Thyroid gland (tissue), 4 donors: ENCODE measurements at regions not wholly inside any gene's neighbourhood (a gene's known extent, or its start where the extent isn't known, plus 50 kb on each side); places are given as distances from the start of the nearest gene placed in this dataset.

Experiments
- DNase-seq, 2 donors: peaks; one replicate each; pipeline ENCODE4 v3.0.0-alpha.2; 2019
- H3K27ac ChIP-seq, 3 donors: fragments of 200-600 bp; sonication (generic); 1 replicate in 2 of 3; 2 replicates in 1 of 3; pipeline ENCODE4 v1.5.1; 2016 to 2019; ENCODE audit warnings: mild to moderate bottlenecking in 1 of 3, moderate library complexity in 1 of 3
- H3K27me3 ChIP-seq: fragments of 200-600 bp; sonication (generic); one replicate; pipeline ENCODE4 v1.5.1; 2019
- H3K36me3 ChIP-seq, 2 donors: fragments of 200-600 bp; sonication (generic); one replicate each; pipeline ENCODE4 v1.5.1; 2016 to 2019
- H3K4me1 ChIP-seq, 2 donors: fragments of 200-600 bp; sonication (generic); one replicate each; pipeline ENCODE4 v1.5.1; 2017 to 2019
- H3K4me3 ChIP-seq, 3 donors: fragments of 200-600 bp; sonication (generic); replicated peaks in 1 of 3; 1 replicate in 2 of 3; 2 replicates in 1 of 3; pipeline ENCODE4 v1.5.1; 2016; ENCODE audit warnings: mild to moderate bottlenecking in 1 of 3
- H3K9me3 ChIP-seq: fragments of 200-600 bp; sonication (generic); one replicate; pipeline ENCODE4 v1.5.1; 2017
- CTCF ChIP-seq, 6 experiments: fragments of 200-600 bp in 3 of 6; fragments of 450-650 bp in 3 of 6; sonication (generic) in 3 of 6; IDR thresholded peaks; one replicate each; pipeline ENCODE4 v1.5.1; 2016 to 2019; ENCODE audit warnings: antibody characterized with exemption in 6 of 6, mild to moderate bottlenecking in 2 of 6, inconsistent platforms in 1 of 6, moderate library complexity in 1 of 6
- POLR2A ChIP-seq, 2 donors: fragments of 450-650 bp; IDR thresholded peaks; one replicate each; pipeline ENCODE4 v1.6.1; 2017; ENCODE audit warnings: antibody characterized with exemption in 2 of 2, mild to moderate bottlenecking in 2 of 2, moderate library complexity in 1 of 2
- WGBS, 2 donors: methylation state at CpG; one replicate each; pipeline ENCODE4 v1.1.5; 2017; 5-methylcytosine and 5-hydroxymethylcytosine counted together
- intact Hi-C: fragments of 100-400 bp; cut with DNase I; formaldehyde crosslinking; loops from one replicate; pipeline ENCODE4 v1.15.1; 2023

DNA sequence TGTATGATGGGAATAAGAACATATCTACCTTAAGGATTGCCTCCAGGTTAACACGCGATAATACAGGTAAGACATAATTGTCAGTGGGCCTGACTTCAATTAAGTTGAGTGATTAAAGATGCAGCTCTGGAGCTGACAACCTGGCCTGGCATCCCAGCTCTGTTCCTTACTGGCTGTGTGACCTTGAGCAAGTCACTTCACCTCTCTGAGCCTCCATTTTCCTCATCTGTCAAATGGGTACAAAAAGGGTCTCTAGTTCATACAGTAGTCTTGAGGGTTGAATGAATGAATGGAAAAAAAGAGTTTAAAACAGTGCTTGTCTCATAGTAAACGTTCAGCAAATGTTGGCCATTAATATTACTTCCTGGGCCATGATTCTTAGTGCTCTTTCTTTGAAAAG lies 213.9 kb downstream of the PHETA1 start:
- WGBS, 2 donors: 87 to 88% methylated on average over 3 of the region's 3 CpGs
- no peaks in the 10 kb centered on the region for H3K9me3 ChIP-seq
- no peak for DNase-seq
- H3K4me3 ChIP-seq: no peak overlapping the region
- H3K4me1 ChIP-seq: no peaks in the 10 kb centered on the region
- H3K27me3 ChIP-seq: no peaks in the 10 kb centered on the region
- no peaks in the 10 kb centered on the region for H3K36me3 ChIP-seq
- H3K27ac ChIP-seq: no peak overlapping the region
- intact Hi-C loops: no loop called here
- TF ChIP-seq POLR2A (IDR thresholded peaks at IDR 0.05): no peak
- no peak for TF ChIP-seq CTCF (IDR thresholded peaks at IDR 0.05)

DNA sequence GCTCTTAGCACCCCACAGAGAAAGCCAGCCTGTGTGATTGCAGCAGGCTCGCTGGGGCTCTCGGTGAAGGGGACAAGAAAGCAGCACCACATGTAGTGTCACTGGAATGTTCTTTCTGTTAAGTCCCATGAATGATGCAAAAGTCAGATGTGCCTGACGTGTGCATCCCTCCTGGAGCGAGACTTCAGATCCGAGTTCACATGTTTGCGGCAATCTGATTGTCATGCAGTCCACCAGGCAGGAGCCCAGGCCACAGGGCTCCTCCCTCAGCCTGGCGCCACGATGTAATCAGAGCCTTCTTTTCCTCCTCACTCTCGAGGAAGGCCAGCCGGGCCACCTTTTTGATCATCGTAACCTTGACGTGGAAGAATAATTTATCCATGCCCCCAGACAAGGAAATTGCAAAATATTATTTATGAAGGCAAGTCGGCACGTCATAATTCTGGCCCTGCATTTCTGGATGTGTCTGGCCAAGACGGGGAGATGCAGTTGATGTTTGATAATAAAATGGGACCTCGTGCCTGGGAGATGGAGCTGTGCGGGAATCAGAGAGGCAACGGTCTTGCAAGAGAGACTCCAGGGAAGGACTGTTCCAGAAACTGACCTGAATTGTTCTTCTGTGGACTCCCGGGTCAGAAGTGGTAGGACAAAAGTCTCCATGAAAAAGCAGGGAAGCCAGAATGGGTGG lies 214.6 kb downstream of the PHETA1 start:
- Histone ChIP-seq H3K4me1 (no peaks in the 10 kb centered on the region), H3K4me3 (no peak overlapping the region), H3K9me3 (no peaks in the 10 kb centered on the region), H3K27me3 (no peaks in the 10 kb centered on the region), H3K27ac (no peak overlapping the region), H3K36me3 (no peaks in the 10 kb centered on the region)
- intact Hi-C loops: no loop called here
- DNase-seq: no peak
- 68 to 80% methylated on average over 18 to 19 of the region's 19 CpGs for WGBS, 2 donors
- TF ChIP-seq CTCF (IDR thresholded peaks at IDR 0.05): no peak
- TF ChIP-seq POLR2A (IDR thresholded peaks at IDR 0.05): no peak

DNA sequence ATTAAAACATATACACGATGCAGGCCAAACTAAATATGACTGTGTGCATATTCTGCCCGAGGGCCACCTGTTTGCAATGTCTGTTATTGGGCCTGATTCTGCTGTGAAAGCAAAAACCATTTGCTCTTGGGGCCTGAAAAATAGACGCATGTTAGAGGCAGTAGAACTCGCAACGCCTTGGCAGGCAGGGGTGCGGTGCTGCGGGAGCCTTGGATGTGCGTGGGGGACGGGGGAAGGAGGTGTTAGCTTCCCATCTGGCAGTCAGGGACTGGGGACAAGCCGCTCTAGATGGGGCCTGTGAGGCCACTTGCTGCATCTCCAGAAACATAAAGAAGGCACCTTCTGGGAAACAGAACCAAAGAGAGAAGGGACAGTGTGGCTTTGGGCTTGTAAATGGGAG lies 216.3 kb downstream of the PHETA1 start:
- H3K4me1 ChIP-seq: no peaks in the 10 kb centered on the region
- no peak for TF ChIP-seq CTCF (IDR thresholded peaks at IDR 0.05)
- TF ChIP-seq POLR2A (IDR thresholded peaks at IDR 0.05): no peak
- no peaks in the 10 kb centered on the region for H3K9me3 ChIP-seq
- H3K27me3 ChIP-seq: no peaks in the 10 kb centered on the region
- intact Hi-C loops: no loop called here
- no peak for DNase-seq
- H3K4me3 ChIP-seq: no peak overlapping the region
- WGBS, 2 donors: 89 to 92% methylated on average over 10 of the region's 10 CpGs
- no peak overlapping the region for H3K27ac ChIP-seq
- H3K36me3 ChIP-seq: no peaks in the 10 kb centered on the region

GRCh38 chr12:111150921-111151840 lies 217.7 kb downstream of the PHETA1 start:
- 84 to 85% methylated on average over 18 to 20 of the region's 20 CpGs for WGBS, 2 donors

More at GRCh38 chr12:111150921-111151840, 217.7 kb downstream of the PHETA1 start:
- Histone ChIP-seq H3K36me3 (no peaks in the 10 kb centered on the region), H3K4me1 (no peaks in the 10 kb centered on the region), H3K4me3 (no peak overlapping the region), H3K27ac (no peak overlapping the region), H3K9me3 (no peaks in the 10 kb centered on the region), H3K27me3 (no peaks in the 10 kb centered on the region)
- intact Hi-C loops: no loop called here
- DNase-seq: no peak
- no peak for TF ChIP-seq POLR2A (IDR thresholded peaks at IDR 0.05)
- TF ChIP-seq CTCF (IDR thresholded peaks at IDR 0.05): no peak
